Common myeloid progenitor, CD34-positive (primary cell): ENCODE measurements at regions not wholly inside any gene's neighbourhood (a gene's known extent, or its start where the extent isn't known, plus 50 kb on each side); places are given as distances from the start of the nearest gene placed in this dataset.
"Not testable (repeated sequence)": the region's sequence is repeated elsewhere in the genome, so short reads cannot be mapped to it uniquely, and the experiment has no call there.

ENCODE experiments used
- CTCF ChIA-PET: fragments of 350-600 bp; sonication (Branson Sonifier 250); formaldehyde crosslinking; loops from one replicate; lab custom pipeline; 2021; ENCODE audit warnings: antibody characterized with exemption; lab: Charles Lee
- POLR2A ChIA-PET: fragments of 350-600 bp; sonication (Branson Sonifier 250); formaldehyde crosslinking; loops from one replicate; lab custom pipeline; 2021; ENCODE audit warnings: antibody characterized with exemption; lab: Charles Lee
- DNase-seq, 3 donors: peaks; one replicate each; pipeline versions ENCODE4 v3.0.0 to v3.0.0-alpha.2; 2013
- H3K27ac ChIP-seq, 2 experiments: 1 replicate in 1 of 2; 2 replicates in 1 of 2; pipeline ENCODE4 v1.7.0; 2013; ENCODE audit warnings: inconsistent platforms in 2 of 2, low read length in 2 of 2, mild to moderate bottlenecking in 2 of 2, low read depth in 1 of 2, moderate library complexity in 1 of 2; ENCODE audit not compliant: severe bottlenecking in 2 of 2, insufficient read depth in 1 of 2, poor library complexity in 1 of 2
- H3K27me3 ChIP-seq, 5 experiments: replicated peaks in 2 of 5; 1 replicate in 3 of 5; 2 replicates in 2 of 5; pipeline versions ENCODE4 v1.6.1 to v1.7.0; 2013; ENCODE audit warnings: low read length in 4 of 5, mild to moderate bottlenecking in 2 of 5, moderate library complexity in 2 of 5, inconsistent platforms in 1 of 5; ENCODE audit not compliant: insufficient read depth in 5 of 5, control insufficient read depth in 4 of 5
- H3K36me3 ChIP-seq, 4 experiments: 1 replicate in 2 of 4; 2 replicates in 2 of 4; pipeline versions ENCODE4 v1.6.1 to v1.7.0; 2013; ENCODE audit warnings: low read length in 3 of 4, control low read depth in 1 of 4, mild to moderate bottlenecking in 1 of 4; ENCODE audit not compliant: control insufficient read depth in 4 of 4, insufficient read depth in 4 of 4
- H3K4me1 ChIP-seq, 4 experiments: 1 replicate in 3 of 4; 2 replicates in 1 of 4; pipeline versions ENCODE4 v1.6.1 to v1.7.1; 2013; ENCODE audit warnings: low read length in 3 of 4, mild to moderate bottlenecking in 3 of 4, control low read depth in 1 of 4, inconsistent platforms in 1 of 4, moderate library complexity in 1 of 4; ENCODE audit not compliant: control insufficient read depth in 4 of 4, insufficient read depth in 4 of 4; ENCODE audit errors: control extremely low read depth in 1 of 4
- H3K4me3 ChIP-seq, 7 experiments: 1 replicate in 4 of 7; 2 replicates in 3 of 7; pipeline versions ENCODE4 v1.5.1 to v1.7.0; 2013; ENCODE audit warnings: mild to moderate bottlenecking in 7 of 7, low read length in 6 of 7, moderate library complexity in 6 of 7, inconsistent platforms in 2 of 7, low read depth in 2 of 7, control low read depth in 1 of 7; ENCODE audit not compliant: insufficient read depth in 4 of 7, control insufficient read depth in 1 of 7; ENCODE audit errors: extremely low read depth in 1 of 7
- H3K9me3 ChIP-seq, 5 experiments: 1 replicate in 4 of 5; 2 replicates in 1 of 5; pipeline versions ENCODE4 v1.6.1 to v1.7.1; 2013; ENCODE audit warnings: low read length in 4 of 5, mild to moderate bottlenecking in 2 of 5, inconsistent platforms in 1 of 5, low read depth in 1 of 5, moderate library complexity in 1 of 5; ENCODE audit not compliant: control insufficient read depth in 4 of 5, insufficient read depth in 2 of 5; ENCODE audit errors: control extremely low read depth in 1 of 5
- WGBS: methylation state at CpG from one replicate; pipeline ENCODE4 v1.1.5; 2013; ENCODE audit not compliant: insufficient coverage; 5-methylcytosine and 5-hydroxymethylcytosine counted together

- Histone ChIP-seq H3K27ac (no peak overlapping the region), H3K27me3 (no peaks in the 10 kb centered on the region), H3K4me1 (no peaks in the 10 kb centered on the region), H3K36me3 (no peaks in the 10 kb centered on the region), H3K9me3 (peaks cover 0 to 2% (median 0%) of the 10 kb centered on the region in 5 experiments), H3K4me3 (no peak overlapping the region)
- POLR2A ChIA-PET = no interaction called here
- DNase-seq = no peak
- 80% methylated on average over 1 of the region's 4 CpGs for WGBS
- CTCF ChIA-PET = no interaction called here
Measured at GRCh38 chr13:60836821-60837220, 439.8 kb downstream of the TDRD3 start.

- Histone ChIP-seq H3K4me1 (no peaks in the 10 kb centered on the region), H3K4me3 (no peak overlapping the region), H3K27me3 (no peaks in the 10 kb centered on the region), H3K9me3 (no peaks in the 10 kb centered on the region), H3K27ac (no peak overlapping the region), H3K36me3 (no peaks in the 10 kb centered on the region)
- POLR2A ChIA-PET = no interaction called here
- no CpG with 5 or more reads among the region's 1 CpG for WGBS
- DNase-seq = no peak
- CTCF ChIA-PET = no interaction called here
Measured at GRCh38 chr13:60811581-60811980, 414.6 kb downstream of the TDRD3 start.

- WGBS = 94% methylated on average over 10 of the region's 13 CpGs
- DNase-seq, H3K9me3 ChIP-seq, H3K27ac ChIP-seq, H3K36me3 ChIP-seq, H3K27me3 ChIP-seq, H3K4me3 ChIP-seq, POLR2A ChIA-PET, H3K4me1 ChIP-seq, CTCF ChIA-PET: not testable (repeated sequence)
Measured at GRCh38 chr13:60805640-60806039, 408.6 kb downstream of the TDRD3 start.

- ChIA-PET CTCF (no interaction called here), POLR2A (no interaction called here)
- no CpG with 5 or more reads among the region's 4 CpGs for WGBS
- H3K36me3 ChIP-seq = no peaks in the 10 kb centered on the region
- H3K4me3 ChIP-seq = no peak overlapping the region
- H3K9me3 ChIP-seq = no peaks in the 10 kb centered on the region
- H3K27ac ChIP-seq = no peak overlapping the region
- H3K27me3 ChIP-seq = no peaks in the 10 kb centered on the region
- no peaks in the 10 kb centered on the region for H3K4me1 ChIP-seq
- DNase-seq = no peak
Measured at GRCh38 chr13:60798503-60798902, 401.5 kb downstream of the TDRD3 start.

- ChIA-PET CTCF (no interaction called here), POLR2A (no interaction called here)
- Histone ChIP-seq H3K27me3 (no peaks in the 10 kb centered on the region), H3K4me1 (no peaks in the 10 kb centered on the region), H3K4me3 (no peak overlapping the region), H3K9me3 (no peaks in the 10 kb centered on the region), H3K36me3 (no peaks in the 10 kb centered on the region), H3K27ac (no peak overlapping the region)
- no peak for DNase-seq
- 100% methylated on average over 1 of the region's 2 CpGs for WGBS
Measured at GRCh38 chr13:60797112-60797511, 400.1 kb downstream of the TDRD3 start.

- CTCF ChIA-PET = no interaction called here
- POLR2A ChIA-PET = no interaction called here
- no peak for DNase-seq
- H3K4me1 ChIP-seq = no peaks in the 10 kb centered on the region
- no peaks in the 10 kb centered on the region for H3K36me3 ChIP-seq
- 80% methylated on average over 1 of the region's 4 CpGs for WGBS
- no peaks in the 10 kb centered on the region for H3K9me3 ChIP-seq
- no peaks in the 10 kb centered on the region for H3K27me3 ChIP-seq
- H3K27ac ChIP-seq = no peak overlapping the region
- H3K4me3 ChIP-seq = no peak overlapping the region
Measured at GRCh38 chr13:60794751-60795150, 397.7 kb downstream of the TDRD3 start.

GRCh38 chr13:60790620-60791019, 393.6 kb downstream of the TDRD3 start:
- POLR2A ChIA-PET = no interaction called here
- WGBS = 95% methylated on average over 4 of the region's 5 CpGs
- no peak for DNase-seq
- Histone ChIP-seq H3K9me3 (no peaks in the 10 kb centered on the region), H3K27me3 (no peaks in the 10 kb centered on the region), H3K27ac (no peak overlapping the region), H3K4me1 (no peaks in the 10 kb centered on the region), H3K36me3 (no peaks in the 10 kb centered on the region), H3K4me3 (no peak overlapping the region)
- CTCF ChIA-PET = no interaction called here
